HG03103 (cell line): ENCODE measurements at regions not wholly inside any gene's neighbourhood (a gene's known extent, or its start where the extent isn't known, plus 50 kb on each side); places are given as distances from the start of the nearest gene placed in this dataset.

ENCODE experiments used
- ATAC-seq: cut with Tn5 transposase; IDR thresholded peaks from one replicate; pipeline ENCODE4 v1.9.1; 2021; ENCODE audit warnings: low read depth; ENCODE audit not compliant: unreplicated experiment

DNA sequence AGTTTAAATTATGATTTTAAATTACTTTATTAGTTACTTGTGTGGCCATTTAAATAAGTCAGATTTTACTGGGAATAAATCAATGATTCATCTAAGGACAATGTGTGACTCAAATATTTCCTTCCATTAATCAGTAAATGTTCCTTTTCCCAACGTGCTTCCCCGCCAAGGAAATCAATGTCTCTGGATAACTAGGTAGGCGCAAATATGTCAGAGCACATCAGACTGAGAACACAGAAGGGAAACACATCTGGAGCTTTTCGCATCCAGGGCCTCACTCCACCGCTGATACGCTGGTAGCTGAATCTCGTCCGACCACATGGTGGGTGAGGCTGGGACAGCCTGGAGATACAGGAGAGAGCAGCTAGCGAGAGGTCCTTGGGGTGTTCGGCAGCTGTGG lies 56.4 kb upstream of the RPS6KA2 start:
- no peak for ATAC-seq

DNA sequence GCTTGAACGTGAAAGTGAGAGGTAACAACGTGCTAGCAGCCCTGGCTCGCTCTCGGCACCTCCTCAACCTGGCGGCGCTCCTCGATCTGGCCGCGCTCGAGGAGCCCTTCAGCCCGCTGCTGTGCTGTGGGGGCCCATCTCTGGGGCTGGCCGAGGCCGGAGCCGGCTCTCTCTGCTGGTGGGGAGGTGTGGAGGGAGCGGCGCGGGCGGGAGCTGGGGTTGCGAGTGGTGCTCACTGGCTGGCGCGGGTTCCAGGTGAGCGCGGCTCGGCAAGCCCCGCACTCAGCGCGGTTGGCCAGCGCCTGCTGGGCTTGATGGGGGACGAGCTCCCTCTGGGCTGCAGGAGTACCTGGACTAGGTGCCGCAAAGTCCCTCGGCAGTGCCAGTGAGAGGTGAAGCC lies 52.5 kb upstream of the RPS6KA2 start:
- no peak for ATAC-seq

DNA sequence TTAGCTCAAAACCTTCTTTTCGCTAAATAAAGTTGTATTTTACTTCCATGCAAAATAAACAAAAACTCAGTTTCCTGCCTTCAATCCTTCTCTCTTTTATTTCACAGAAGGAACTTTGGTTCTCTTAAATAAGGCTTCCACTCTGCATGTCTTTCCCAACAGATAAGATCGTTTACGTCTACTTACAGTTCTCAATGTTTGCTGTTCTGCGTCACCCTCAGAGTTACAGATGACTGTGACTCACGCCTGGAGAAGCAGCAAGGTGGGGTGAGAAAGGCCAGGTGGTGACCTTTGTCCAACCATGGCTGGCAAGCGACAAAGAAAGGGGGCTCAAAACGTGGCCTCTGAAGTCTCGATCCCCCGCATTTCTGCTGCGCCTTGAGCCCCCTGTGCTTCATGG lies 51.4 kb upstream of the RPS6KA2 start:
- no peak for ATAC-seq

- ATAC-seq = no peak
Observed at GRCh38 chr6:166677941-166678340, 50.9 kb upstream of the RPS6KA2 start.
